ENCODE measurements at regions not wholly inside any gene's neighbourhood (a gene's known extent, or its start where the extent isn't known, plus 50 kb on each side); places are given as distances from the start of the nearest gene placed in this dataset.
A peak's percentile ranks its signal among the peaks of the same experiment; 100 is the strongest.

- no peak for DNase-seq (ENCODE audit: missing footprints)
- ATAC-seq = no peak
- intact Hi-C loops (cut with DNase I) = no loop called here
These were observed 76.9 kb downstream of the PJA1 start for GRCh38 chrX:69088171-69088938.

- no peak for ATAC-seq
- intact Hi-C loops (cut with DNase I) = no loop called here
- no peak for DNase-seq (ENCODE audit: missing footprints)
These were observed 79.4 kb downstream of the PJA1 start for GRCh38 chrX:69085826-69086225.

- intact Hi-C loops (cut with DNase I) = no loop called here
- no peak for DNase-seq (ENCODE audit: missing footprints)
- no peak for ATAC-seq
These were observed 80.1 kb downstream of the PJA1 start for GRCh38 chrX:69085151-69085550.

- intact Hi-C loops (cut with DNase I) = no loop called here
- ATAC-seq (no peak), DNase-seq (ENCODE audit: missing footprints) (no peak)
These were observed 81.5 kb downstream of the PJA1 start for GRCh38 chrX:69083801-69084200.

- no peak for DNase-seq (ENCODE audit: missing footprints)
- intact Hi-C loops (cut with DNase I) = no loop called here
- no peak for ATAC-seq
These were observed 81.9 kb downstream of the PJA1 start for GRCh38 chrX:69083361-69083760.

GRCh38 chrX:69082753-69083150 lies 82.5 kb downstream of the PJA1 start:
- no peak for DNase-seq (ENCODE audit: missing footprints)
- intact Hi-C loops (cut with DNase I) = no loop called here
- no peak for ATAC-seq

- no peak for ATAC-seq
- intact Hi-C loops (cut with DNase I) = no loop called here
- DNase-seq (ENCODE audit: missing footprints) = no peak
These were observed 83.0 kb downstream of the PJA1 start for GRCh38 chrX:69082055-69082752.

- intact Hi-C loops (cut with DNase I) = no loop called here
- no peak for DNase-seq (ENCODE audit: missing footprints)
- no peak for ATAC-seq
These were observed 84.3 kb downstream of the PJA1 start for GRCh38 chrX:69080855-69081465.

- no peak for DNase-seq (ENCODE audit: missing footprints)
- intact Hi-C loops (cut with DNase I) = no loop called here
- no peak for ATAC-seq
These were observed 86.0 kb downstream of the PJA1 start for GRCh38 chrX:69079268-69079667.

GRCh38 chrX:69077895-69078455 lies 87.3 kb downstream of the PJA1 start:
- intact Hi-C loops (cut with DNase I) = no loop called here
- no peak for ATAC-seq
- no peak for DNase-seq (ENCODE audit: missing footprints)

- no peak for DNase-seq (ENCODE audit: missing footprints)
- ATAC-seq = no peak
- intact Hi-C loops (cut with DNase I) = no loop called here
These were observed 89.2 kb downstream of the PJA1 start for GRCh38 chrX:69076088-69076487.

GRCh38 chrX:69074726-69075125 lies 90.5 kb downstream of the PJA1 start:
- ATAC-seq (no peak), DNase-seq (ENCODE audit: missing footprints) (no peak)
- intact Hi-C loops (cut with DNase I) = loop anchor here (5.0 kb wide), 1 partner anchor 143 kb away; no protein-coding TSS in a partner anchor

GRCh38 chrX:69073721-69074120 lies 91.5 kb downstream of the PJA1 start:
- intact Hi-C loops (cut with DNase I) = loop anchor here (5.0 kb wide), 1 partner anchor 144 kb away; no protein-coding TSS in a partner anchor
- DNase-seq (ENCODE audit: missing footprints) = no peak
- ATAC-seq = no peak

GRCh38 chrX:69073241-69073640 lies 92.0 kb downstream of the PJA1 start:
- DNase-seq (ENCODE audit: missing footprints) (no peak), ATAC-seq (no peak)
- intact Hi-C loops (cut with DNase I) = loop anchor here (5.0 kb wide), 1 partner anchor 144 kb away; no protein-coding TSS in a partner anchor

GRCh38 chrX:69072486-69073006 lies 92.7 kb downstream of the PJA1 start:
- intact Hi-C loops (cut with DNase I) = loop anchor here (5.0 kb wide), 1 partner anchor 145 kb away; no protein-coding TSS in a partner anchor
- DNase-seq (ENCODE audit: missing footprints) (no peak), ATAC-seq (no peak)

GRCh38 chrX:69070949-69071650 lies 94.2 kb downstream of the PJA1 start:
- ATAC-seq (peak; percentile 87), DNase-seq (ENCODE audit: missing footprints) (peak; percentile 80)
- intact Hi-C loops (cut with DNase I) = loop anchor here (5.0 kb wide), 1 partner anchor 146 kb away; no protein-coding TSS in a partner anchor

GRCh38 chrX:69069876-69070275 lies 95.4 kb downstream of the PJA1 start:
- intact Hi-C loops (cut with DNase I) = loop anchor here (5.0 to 10.0 kb wide), 2 partner anchors 75 to 147 kb away; no protein-coding TSS in a partner anchor
- DNase-seq (ENCODE audit: missing footprints) (no peak), ATAC-seq (no peak)

GRCh38 chrX:69069086-69069445 lies 96.2 kb downstream of the PJA1 start:
- intact Hi-C loops (cut with DNase I) = loop anchor here (10.0 kb wide), 1 partner anchor 74 kb away; no protein-coding TSS in a partner anchor
- no peak for ATAC-seq

More at GRCh38 chrX:69069086-69069445, 96.2 kb downstream of the PJA1 start:
- DNase-seq (ENCODE audit: missing footprints) = no peak
